ENCODE measurements at regions not wholly inside any gene's neighbourhood (a gene's known extent, or its start where the extent isn't known, plus 50 kb on each side); places are given as distances from the start of the nearest gene placed in this dataset.

- no peak for TF ChIP-seq CTCF (IDR thresholded peaks at IDR 0.05)
- TF ChIP-seq POLR2A (IDR thresholded peaks at IDR 0.05): no peak
Measured at GRCh38 chr7:81248420-81248819, 329.6 kb upstream of the SEMA3C start.

Data from ovary (tissue), 3 donors.